ENCODE measurements at regions not wholly inside any gene's neighbourhood (a gene's known extent, or its start where the extent isn't known, plus 50 kb on each side); places are given as distances from the start of the nearest gene placed in this dataset.

GRCh38 chr22:27552863-27553262 lies 248.7 kb downstream of the MN1 start:
- peaks cover 3% of the 10 kb centered on the region for H3K9me3 ChIP-seq (ENCODE audit: low read depth, low read length, poor library complexity, severe bottlenecking)
- H3K4me3 ChIP-seq (ENCODE audit: low read depth, low read length, poor library complexity, severe bottlenecking) = no peak overlapping the region
- no peaks in the 10 kb centered on the region for H3K36me3 ChIP-seq (ENCODE audit: insufficient read depth, low read length, poor library complexity, severe bottlenecking)
- H3K27me3 ChIP-seq (replicated peaks; ENCODE audit: insufficient read depth, low read depth, low read length, poor library complexity) = no peaks in the 10 kb centered on the region
- TF ChIP-seq, protein P1, sequence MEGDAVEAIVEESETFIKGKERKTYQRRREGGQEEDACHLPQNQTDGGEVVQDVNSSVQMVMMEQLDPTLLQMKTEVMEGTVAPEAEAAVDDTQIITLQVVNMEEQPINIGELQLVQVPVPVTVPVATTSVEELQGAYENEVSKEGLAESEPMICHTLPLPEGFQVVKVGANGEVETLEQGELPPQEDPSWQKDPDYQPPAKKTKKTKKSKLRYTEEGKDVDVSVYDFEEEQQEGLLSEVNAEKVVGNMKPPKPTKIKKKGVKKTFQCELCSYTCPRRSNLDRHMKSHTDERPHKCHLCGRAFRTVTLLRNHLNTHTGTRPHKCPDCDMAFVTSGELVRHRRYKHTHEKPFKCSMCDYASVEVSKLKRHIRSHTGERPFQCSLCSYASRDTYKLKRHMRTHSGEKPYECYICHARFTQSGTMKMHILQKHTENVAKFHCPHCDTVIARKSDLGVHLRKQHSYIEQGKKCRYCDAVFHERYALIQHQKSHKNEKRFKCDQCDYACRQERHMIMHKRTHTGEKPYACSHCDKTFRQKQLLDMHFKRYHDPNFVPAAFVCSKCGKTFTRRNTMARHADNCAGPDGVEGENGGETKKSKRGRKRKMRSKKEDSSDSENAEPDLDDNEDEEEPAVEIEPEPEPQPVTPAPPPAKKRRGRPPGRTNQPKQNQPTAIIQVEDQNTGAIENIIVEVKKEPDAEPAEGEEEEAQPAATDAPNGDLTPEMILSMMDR (conservative IDR thresholded peaks at IDR 0.05; ENCODE audit: low read depth, low read length) = no peak
- no peak for TF ChIP-seq EZH2 (IDR thresholded peaks at IDR 0.05; ENCODE audit: borderline replicate concordance, low read depth, low read length, poor library complexity, severe bottlenecking)
- intact Hi-C loops (cut with micrococcal nuclease; ENCODE audit: unreplicated experiment) = loop anchor here (10.0 kb wide), 1 partner anchor 252 kb away; the partner anchor contains the start of gene MN1
- DNase-seq (ENCODE audit: low spot score) = no peak
- H3K4me1 ChIP-seq (ENCODE audit: insufficient read depth, low read length, poor library complexity, severe bottlenecking) = peaks cover 15% of the 10 kb centered on the region
- H3K27ac ChIP-seq (ENCODE audit: low read depth, low read length, poor library complexity, severe bottlenecking) = no peak overlapping the region
- ChIA-PET POLR2A (ENCODE audit: low non-redundant PET) (no interaction called here), CTCF (no interaction called here)
- BruUV-seq (replicated peaks) = no TSS peak

- TF ChIP-seq EZH2 (IDR thresholded peaks at IDR 0.05; ENCODE audit: borderline replicate concordance, low read depth, low read length, poor library complexity, severe bottlenecking) = no peak
- TF ChIP-seq, protein P1 (conservative IDR thresholded peaks at IDR 0.05; ENCODE audit: low read depth, low read length) = no peak
- no peak overlapping the region for H3K4me3 ChIP-seq (ENCODE audit: low read depth, low read length, poor library complexity, severe bottlenecking)
- H3K27me3 ChIP-seq (replicated peaks; ENCODE audit: insufficient read depth, low read depth, low read length, poor library complexity) = no peaks in the 10 kb centered on the region
- H3K9me3 ChIP-seq (ENCODE audit: low read depth, low read length, poor library complexity, severe bottlenecking) = peaks cover 3% of the 10 kb centered on the region
- H3K27ac ChIP-seq (ENCODE audit: low read depth, low read length, poor library complexity, severe bottlenecking) = peak overlapping the region; percentile 68
- peak; percentile 94 for DNase-seq (ENCODE audit: low spot score)
- ChIA-PET CTCF (no interaction called here), POLR2A (ENCODE audit: low non-redundant PET) (interaction anchor here (0.6 kb wide), 1 partner anchor 210 kb away, joined by 10 read pairs; no protein-coding TSS in a partner anchor)
- no TSS peak for BruUV-seq (replicated peaks)
- peaks cover 15% of the 10 kb centered on the region for H3K4me1 ChIP-seq (ENCODE audit: insufficient read depth, low read length, poor library complexity, severe bottlenecking)
- no peaks in the 10 kb centered on the region for H3K36me3 ChIP-seq (ENCODE audit: insufficient read depth, low read length, poor library complexity, severe bottlenecking)
- intact Hi-C loops (cut with micrococcal nuclease; ENCODE audit: unreplicated experiment) = loop anchor here (10.0 kb wide), 1 partner anchor 251 kb away; the partner anchor contains the start of gene MN1
Observed at GRCh38 chr22:27554106-27554811, 247.3 kb downstream of the MN1 start.

DNA sequence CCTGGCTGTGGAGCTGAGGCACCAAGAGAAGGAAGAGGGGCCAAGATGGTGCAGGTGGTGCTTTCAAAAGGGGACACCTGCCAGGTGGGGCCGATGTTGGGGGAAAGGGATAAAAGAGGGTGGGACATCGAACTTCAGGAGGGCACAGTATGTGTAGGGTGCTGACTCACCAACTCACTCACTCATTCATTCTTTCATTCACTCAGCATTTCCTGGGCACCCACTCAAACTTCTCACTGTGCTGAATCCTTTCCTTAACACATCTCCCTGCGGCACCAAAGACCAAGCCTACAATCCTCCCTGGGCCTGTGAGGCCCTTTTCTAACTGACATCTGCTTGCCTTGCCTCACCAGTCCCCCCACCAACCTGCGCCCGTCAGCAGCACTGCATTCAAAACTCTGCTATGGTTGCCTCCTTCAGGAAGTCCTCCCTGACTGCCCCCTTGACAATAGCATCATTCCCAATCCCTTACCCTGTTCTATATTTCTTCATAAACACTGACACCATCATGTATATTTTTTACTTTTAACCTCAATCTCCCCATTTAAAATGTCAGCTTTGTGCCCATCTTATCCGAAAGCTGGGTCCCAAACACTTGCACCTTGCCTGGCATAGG lies 246.6 kb downstream of the MN1 start:
- DNase-seq (ENCODE audit: low spot score) = no peak
- intact Hi-C loops (cut with micrococcal nuclease; ENCODE audit: unreplicated experiment) = loop anchor here (10.0 kb wide), 1 partner anchor 250 kb away; the partner anchor contains the start of gene MN1
- no peak overlapping the region for H3K4me3 ChIP-seq (ENCODE audit: low read depth, low read length, poor library complexity, severe bottlenecking)
- CTCF ChIA-PET = no interaction called here
- peaks cover 3% of the 10 kb centered on the region for H3K9me3 ChIP-seq (ENCODE audit: low read depth, low read length, poor library complexity, severe bottlenecking)
- TF ChIP-seq EZH2 (IDR thresholded peaks at IDR 0.05; ENCODE audit: borderline replicate concordance, low read depth, low read length, poor library complexity, severe bottlenecking) = no peak
- TF ChIP-seq, protein P1 (conservative IDR thresholded peaks at IDR 0.05; ENCODE audit: low read depth, low read length) = no peak
- no peaks in the 10 kb centered on the region for H3K36me3 ChIP-seq (ENCODE audit: insufficient read depth, low read length, poor library complexity, severe bottlenecking)
- peaks cover 15% of the 10 kb centered on the region for H3K4me1 ChIP-seq (ENCODE audit: insufficient read depth, low read length, poor library complexity, severe bottlenecking)
- BruUV-seq (replicated peaks) = no TSS peak
- POLR2A ChIA-PET (ENCODE audit: low non-redundant PET) = no interaction called here
- peak overlapping the region; percentile 68 for H3K27ac ChIP-seq (ENCODE audit: low read depth, low read length, poor library complexity, severe bottlenecking)
- H3K27me3 ChIP-seq (replicated peaks; ENCODE audit: insufficient read depth, low read depth, low read length, poor library complexity) = no peaks in the 10 kb centered on the region

All from A673 (cell line).